Right lobe of liver (tissue), 6 donors: ENCODE measurements at regions not wholly inside any gene's neighbourhood (a gene's known extent, or its start where the extent isn't known, plus 50 kb on each side); places are given as distances from the start of the nearest gene placed in this dataset.

Source experiments
- ATAC-seq, 4 donors: fragments of 200-7000 bp; cut with Tn5 transposase; one replicate each; pipeline ENCODE4 v1.9.1; 2020; ENCODE audit warnings: mild to moderate bottlenecking in 4 of 4, moderate library complexity in 4 of 4
- DNase-seq, 3 donors: peaks; one replicate each; pipeline ENCODE4 v3.0.0-alpha.2; 2020
- H3K27ac ChIP-seq, 3 donors: fragments of 200-600 bp; one replicate each; pipeline ENCODE4 v1.8.0; 2022
- H3K27me3 ChIP-seq, 2 donors: fragments of 200-600 bp; one replicate each; pipeline ENCODE4 v1.8.0; 2022
- H3K36me3 ChIP-seq, 4 donors: fragments of 200-600 bp; sonication (generic) in 1 of 4; one replicate each; pipeline versions ENCODE4 v1.5.1 to v1.8.0; 2017 to 2022; ENCODE audit warnings: control low read depth in 1 of 4
- H3K4me1 ChIP-seq, 4 donors: fragments of 200-600 bp; sonication (generic) in 1 of 4; one replicate each; pipeline versions ENCODE4 v1.5.1 to v1.8.0; 2017 to 2022; ENCODE audit warnings: control low read depth in 1 of 4
- H3K4me3 ChIP-seq, 3 donors: fragments of 200-600 bp; one replicate each; pipeline ENCODE4 v1.8.0; 2022
- H3K9me3 ChIP-seq, 4 donors: fragments of 200-600 bp; sonication (generic) in 1 of 4; one replicate each; pipeline versions ENCODE4 v1.5.1 to v1.8.0; 2017 to 2022; ENCODE audit warnings: control low read depth in 1 of 4
- POLR2A ChIP-seq: fragments of 450-650 bp; IDR thresholded peaks from one replicate; pipeline ENCODE4 v1.6.1; 2017; ENCODE audit warnings: antibody characterized with exemption, mild to moderate bottlenecking
- WGBS: methylation state at CpG from one replicate; pipeline ENCODE4 v1.1.6; 2018; ENCODE audit warnings: low coverage, low lambda C conversion rate; ENCODE audit not compliant: insufficient coverage; ENCODE audit errors: missing lambda C conversion rate; 5-methylcytosine and 5-hydroxymethylcytosine counted together
- intact Hi-C, 2 donors: fragments of 100-400 bp; cut with DNase I; formaldehyde crosslinking; loops; one replicate each; pipeline versions ENCODE4 v1.11.2 to v1.14.1; 2022
- TF ChIP-seq, protein P1 (sequence below), 4 donors: fragments of 200-600 bp in 3 of 4; fragments of 450-650 bp in 1 of 4; IDR thresholded peaks; one replicate each; pipeline versions ENCODE4 v1.5.1 to v1.8.0; 2016 to 2022; ENCODE audit warnings: antibody characterized with exemption in 4 of 4, mild to moderate bottlenecking in 2 of 4
- donor health status: DM: no; HTN: yes; CAD: no.
- donor health status: DM: no; HTN: no; CAD: no.
- donor health status: DM: no; HTN: no; CAD: no.
- donor health status: DM: no; HTN: yes; CAD: no.
- donor health status: DM: no; HTN: yes; CAD: no.

DNA sequence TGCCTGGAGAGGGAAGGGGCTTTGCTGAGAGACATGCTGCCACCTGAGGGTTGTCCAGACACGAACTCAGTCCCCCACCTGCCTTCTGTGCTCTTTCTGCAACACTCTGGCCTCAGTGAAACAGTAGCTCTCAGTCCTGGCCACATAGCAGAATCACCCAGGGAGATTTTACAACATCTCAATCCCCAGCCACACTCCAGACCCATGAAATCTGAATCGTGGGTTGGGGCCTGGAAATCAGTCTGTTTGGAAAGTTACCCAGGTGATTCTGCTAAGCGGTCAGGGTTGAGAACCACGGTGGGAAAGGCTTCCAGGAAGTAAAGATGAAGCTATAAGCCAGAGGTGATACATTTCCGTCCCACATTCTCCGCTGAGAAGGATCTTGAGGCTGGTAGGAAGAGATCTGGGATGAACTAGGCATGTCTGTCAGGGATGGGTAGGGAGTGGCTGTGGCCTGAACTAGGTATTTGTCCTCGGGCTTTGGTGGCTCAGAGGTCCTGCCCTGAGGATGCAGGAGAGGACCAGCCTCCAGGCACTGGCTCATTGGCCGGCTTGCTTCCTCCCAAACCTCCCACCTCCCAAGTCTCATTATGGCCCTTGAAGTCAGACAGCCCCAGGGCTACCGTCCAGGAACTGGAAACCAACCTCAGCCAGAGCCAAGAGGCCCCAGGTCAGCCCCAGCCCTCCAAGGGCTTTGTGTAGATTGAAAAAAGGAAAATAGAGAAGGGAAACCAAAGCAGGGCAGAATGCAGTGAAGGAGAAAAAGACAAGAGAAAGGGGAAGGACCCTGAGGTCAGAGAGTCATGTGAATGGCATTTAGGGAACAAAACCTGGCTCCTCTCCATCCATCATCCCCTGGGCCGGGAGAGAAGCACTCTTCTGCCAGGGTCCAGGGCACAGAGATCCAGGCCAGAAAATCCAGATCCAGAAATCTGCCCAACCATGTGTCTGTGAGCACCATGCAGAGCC is 119.6 kb downstream of the ZFP36L2 start:
- H3K4me3 ChIP-seq = no peak overlapping the region
- no peaks in the 10 kb centered on the region for H3K36me3 ChIP-seq
- peak overlapping the region; percentile 24 to 47 (median 44) for H3K27ac ChIP-seq
- no peaks in the 10 kb centered on the region for H3K27me3 ChIP-seq
- intact Hi-C loops = no loop called here
- no peaks in the 10 kb centered on the region for H3K9me3 ChIP-seq
- TF ChIP-seq, protein P1, sequence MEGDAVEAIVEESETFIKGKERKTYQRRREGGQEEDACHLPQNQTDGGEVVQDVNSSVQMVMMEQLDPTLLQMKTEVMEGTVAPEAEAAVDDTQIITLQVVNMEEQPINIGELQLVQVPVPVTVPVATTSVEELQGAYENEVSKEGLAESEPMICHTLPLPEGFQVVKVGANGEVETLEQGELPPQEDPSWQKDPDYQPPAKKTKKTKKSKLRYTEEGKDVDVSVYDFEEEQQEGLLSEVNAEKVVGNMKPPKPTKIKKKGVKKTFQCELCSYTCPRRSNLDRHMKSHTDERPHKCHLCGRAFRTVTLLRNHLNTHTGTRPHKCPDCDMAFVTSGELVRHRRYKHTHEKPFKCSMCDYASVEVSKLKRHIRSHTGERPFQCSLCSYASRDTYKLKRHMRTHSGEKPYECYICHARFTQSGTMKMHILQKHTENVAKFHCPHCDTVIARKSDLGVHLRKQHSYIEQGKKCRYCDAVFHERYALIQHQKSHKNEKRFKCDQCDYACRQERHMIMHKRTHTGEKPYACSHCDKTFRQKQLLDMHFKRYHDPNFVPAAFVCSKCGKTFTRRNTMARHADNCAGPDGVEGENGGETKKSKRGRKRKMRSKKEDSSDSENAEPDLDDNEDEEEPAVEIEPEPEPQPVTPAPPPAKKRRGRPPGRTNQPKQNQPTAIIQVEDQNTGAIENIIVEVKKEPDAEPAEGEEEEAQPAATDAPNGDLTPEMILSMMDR (IDR thresholded peaks at IDR 0.05) = no peak
- TF ChIP-seq POLR2A = no peak
- peak; percentile 20 to 48 (median 23) for ATAC-seq
- WGBS = 44% methylated on average over 8 of the region's 10 CpGs
- DNase-seq = no peak
- no peaks in the 10 kb centered on the region for H3K4me1 ChIP-seq

DNA sequence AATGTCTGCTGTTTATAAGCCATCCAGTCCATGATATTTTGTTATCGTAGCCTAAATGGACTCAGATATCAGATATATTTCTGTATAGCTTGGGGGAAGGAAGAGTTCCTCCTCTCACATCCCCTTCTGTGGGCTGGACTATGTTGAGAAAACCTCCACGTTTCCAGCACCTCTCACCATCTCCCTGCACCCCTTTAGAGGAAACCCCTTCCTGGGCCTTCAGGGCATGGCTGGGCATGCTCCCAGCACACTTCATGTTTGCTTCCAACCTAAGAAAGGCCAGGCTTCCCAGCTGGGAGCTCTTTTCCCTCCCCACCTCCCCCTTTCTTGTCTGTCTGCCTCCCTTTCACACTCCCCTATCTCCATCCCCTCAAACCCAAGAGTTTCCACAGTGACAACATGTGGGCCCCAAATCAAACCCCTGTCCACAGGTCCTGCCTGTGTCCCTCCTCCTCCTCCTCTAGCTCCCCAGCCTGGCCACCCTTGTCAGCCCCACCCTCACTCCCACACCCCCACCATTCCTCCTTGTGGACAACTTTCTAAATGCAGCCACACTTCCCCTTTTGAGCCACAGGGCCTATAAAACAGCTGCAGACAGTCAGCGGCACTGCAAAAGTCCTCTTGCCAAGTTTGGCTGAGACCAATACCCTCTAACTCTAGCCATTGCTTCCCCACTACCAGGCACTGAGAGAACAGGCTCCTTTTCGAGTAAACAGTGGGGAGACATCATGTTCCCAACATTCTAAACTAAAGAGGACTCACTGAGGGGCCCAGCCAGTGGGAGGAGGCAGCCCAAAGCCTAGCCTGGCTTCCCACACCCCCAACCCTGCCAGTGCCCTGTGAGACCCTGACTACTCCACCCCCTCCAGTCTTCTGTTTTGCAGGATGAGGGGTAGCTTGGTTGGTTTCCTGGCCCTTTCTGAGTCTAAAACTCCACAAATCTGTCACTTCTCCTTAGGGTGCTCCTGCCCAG is 120.5 kb downstream of the ZFP36L2 start:
- intact Hi-C loops = no loop called here
- Histone ChIP-seq H3K9me3 (no peaks in the 10 kb centered on the region), H3K4me3 (no peak overlapping the region), H3K4me1 (no peaks in the 10 kb centered on the region), H3K27ac (peak overlapping the region; percentile 24 to 47 (median 44)), H3K36me3 (no peaks in the 10 kb centered on the region), H3K27me3 (no peaks in the 10 kb centered on the region)
- 63% methylated on average over 4 of the region's 4 CpGs for WGBS
- no peak for TF ChIP-seq POLR2A
- TF ChIP-seq, protein P1 (IDR thresholded peaks at IDR 0.05) = peak in 1 of 4 donors; percentile 22
- peak; percentile 31 to 45 (median 42) for ATAC-seq
- DNase-seq = no peak

DNA sequence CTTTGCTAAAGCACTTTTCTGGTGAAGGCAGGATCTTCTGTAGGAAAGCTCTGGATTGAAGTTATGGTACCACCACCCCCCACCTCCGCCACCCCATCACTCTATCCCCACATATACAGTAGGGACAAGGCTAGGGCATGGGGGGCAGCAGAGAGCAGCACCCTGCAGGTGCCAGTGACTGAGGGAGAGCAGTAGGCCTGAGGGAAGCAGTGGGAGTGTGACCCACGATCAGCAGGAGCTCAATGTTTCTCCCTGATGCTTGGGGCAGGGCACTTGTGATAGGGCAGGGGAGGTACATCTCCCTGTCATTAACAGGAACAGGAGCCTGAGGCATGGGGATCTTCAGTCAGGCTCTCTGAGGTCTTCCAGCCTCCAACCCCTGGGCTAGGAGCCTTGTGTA is 121.6 kb downstream of the ZFP36L2 start:
- DNase-seq (no peak), ATAC-seq (no peak)
- Histone ChIP-seq H3K9me3 (no peaks in the 10 kb centered on the region), H3K27ac (no peak overlapping the region), H3K4me1 (no peaks in the 10 kb centered on the region), H3K36me3 (no peaks in the 10 kb centered on the region), H3K27me3 (no peaks in the 10 kb centered on the region), H3K4me3 (no peak overlapping the region)
- no CpG with 5 or more reads among the region's 2 CpGs for WGBS
- TF ChIP-seq, protein P1 (IDR thresholded peaks at IDR 0.05) = no peak
- no peak for TF ChIP-seq POLR2A
- intact Hi-C loops = no loop called here

- WGBS = 97% methylated on average over 6 of the region's 6 CpGs
- Histone ChIP-seq H3K36me3 (no peaks in the 10 kb centered on the region), H3K4me3 (no peak overlapping the region), H3K27ac (no peak overlapping the region), H3K4me1 (no peaks in the 10 kb centered on the region), H3K27me3 (no peaks in the 10 kb centered on the region), H3K9me3 (no peaks in the 10 kb centered on the region)
- TF ChIP-seq POLR2A = no peak
- TF ChIP-seq, protein P1 (IDR thresholded peaks at IDR 0.05) = no peak
- DNase-seq = no peak
- no peak for ATAC-seq
- intact Hi-C loops = no loop called here
Observed at GRCh38 chr2:43104106-43104505, 122.3 kb downstream of the ZFP36L2 start.
